ENCODE measurements at regions not wholly inside any gene's neighbourhood (a gene's known extent, or its start where the extent isn't known, plus 50 kb on each side); places are given as distances from the start of the nearest gene placed in this dataset.

DNA sequence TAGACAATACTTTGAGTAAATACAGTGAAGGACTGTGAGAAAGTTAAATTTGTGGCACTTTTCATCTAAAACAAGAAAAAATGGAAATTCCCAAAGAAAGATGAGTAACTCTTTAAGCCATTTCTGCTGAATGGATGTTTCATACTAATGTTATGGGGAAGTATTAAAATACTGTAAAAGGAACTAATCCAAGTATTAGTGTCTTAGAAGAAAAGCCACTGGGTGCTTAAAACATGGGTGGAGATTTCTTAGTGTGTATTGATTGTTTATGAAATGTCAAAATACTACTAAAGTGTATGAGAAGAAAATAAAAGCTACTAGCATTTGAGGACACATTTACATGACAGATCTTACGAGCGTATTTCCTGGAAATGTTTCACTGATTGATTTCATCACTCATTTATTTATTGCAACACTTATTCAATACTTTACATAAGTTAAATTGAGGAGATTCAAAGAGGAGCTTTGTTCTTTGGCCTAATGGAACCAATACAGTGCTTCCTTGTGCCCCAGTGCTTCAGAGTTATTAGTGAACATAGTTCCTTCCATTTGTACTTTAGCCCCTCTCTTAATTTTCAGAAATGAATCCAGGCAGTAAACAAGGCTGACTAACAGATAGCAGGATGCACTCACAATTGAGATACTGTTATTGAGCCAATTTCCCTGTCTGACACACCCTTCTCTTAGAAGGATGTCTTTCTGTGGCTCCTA lies 155.5 kb upstream of the AHR start (continued):
- no peak for TF ChIP-seq ZNF274 (CRISPR knock-in tag; IDR thresholded peaks at IDR 0.05)
- TF ChIP-seq, protein P1, sequence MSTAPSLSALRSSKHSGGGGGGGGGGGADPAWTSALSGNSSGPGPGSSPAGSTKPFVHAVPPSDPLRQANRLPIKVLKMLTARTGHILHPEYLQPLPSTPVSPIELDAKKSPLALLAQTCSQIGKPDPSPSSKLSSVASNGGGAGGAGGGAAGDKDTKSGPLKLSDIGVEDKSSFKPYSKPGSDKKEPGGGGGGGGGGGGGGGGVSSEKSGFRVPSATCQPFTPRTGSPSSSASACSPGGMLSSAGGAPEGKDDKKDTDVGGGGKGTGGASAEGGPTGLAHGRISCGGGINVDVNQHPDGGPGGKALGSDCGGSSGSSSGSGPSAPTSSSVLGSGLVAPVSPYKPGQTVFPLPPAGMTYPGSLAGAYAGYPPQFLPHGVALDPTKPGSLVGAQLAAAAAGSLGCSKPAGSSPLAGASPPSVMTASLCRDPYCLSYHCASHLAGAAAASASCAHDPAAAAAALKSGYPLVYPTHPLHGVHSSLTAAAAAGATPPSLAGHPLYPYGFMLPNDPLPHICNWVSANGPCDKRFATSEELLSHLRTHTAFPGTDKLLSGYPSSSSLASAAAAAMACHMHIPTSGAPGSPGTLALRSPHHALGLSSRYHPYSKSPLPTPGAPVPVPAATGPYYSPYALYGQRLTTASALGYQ (CRISPR knock-in tag; IDR thresholded peaks at IDR 0.05) = no peak
- no peak for TF ChIP-seq ZSCAN25 (CRISPR knock-in tag; IDR thresholded peaks at IDR 0.05)
- 0 out of 2 replicates have a peak, but pooled peaks have one; percentile 41 for TF ChIP-seq KAT7 (CRISPR knock-in tag; IDR thresholded peaks at IDR 0.05; ENCODE audit: borderline replicate concordance)
- no peak for TF ChIP-seq ZNF547 (CRISPR knock-in tag; IDR thresholded peaks at IDR 0.05)
- no peak for TF ChIP-seq SNAPC2 (CRISPR knock-in tag; IDR thresholded peaks at IDR 0.05)
- TF ChIP-seq ETV5 (CRISPR knock-in tag; IDR thresholded peaks at IDR 0.05; ENCODE audit: borderline replicate concordance) = peak; percentile 37; the same call in 1 of the 2 replicates
- TF ChIP-seq, protein P2, sequence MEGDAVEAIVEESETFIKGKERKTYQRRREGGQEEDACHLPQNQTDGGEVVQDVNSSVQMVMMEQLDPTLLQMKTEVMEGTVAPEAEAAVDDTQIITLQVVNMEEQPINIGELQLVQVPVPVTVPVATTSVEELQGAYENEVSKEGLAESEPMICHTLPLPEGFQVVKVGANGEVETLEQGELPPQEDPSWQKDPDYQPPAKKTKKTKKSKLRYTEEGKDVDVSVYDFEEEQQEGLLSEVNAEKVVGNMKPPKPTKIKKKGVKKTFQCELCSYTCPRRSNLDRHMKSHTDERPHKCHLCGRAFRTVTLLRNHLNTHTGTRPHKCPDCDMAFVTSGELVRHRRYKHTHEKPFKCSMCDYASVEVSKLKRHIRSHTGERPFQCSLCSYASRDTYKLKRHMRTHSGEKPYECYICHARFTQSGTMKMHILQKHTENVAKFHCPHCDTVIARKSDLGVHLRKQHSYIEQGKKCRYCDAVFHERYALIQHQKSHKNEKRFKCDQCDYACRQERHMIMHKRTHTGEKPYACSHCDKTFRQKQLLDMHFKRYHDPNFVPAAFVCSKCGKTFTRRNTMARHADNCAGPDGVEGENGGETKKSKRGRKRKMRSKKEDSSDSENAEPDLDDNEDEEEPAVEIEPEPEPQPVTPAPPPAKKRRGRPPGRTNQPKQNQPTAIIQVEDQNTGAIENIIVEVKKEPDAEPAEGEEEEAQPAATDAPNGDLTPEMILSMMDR (CRISPR knock-in tag; IDR thresholded peaks at IDR 0.05) = no peak
- TF ChIP-seq, protein P3, sequence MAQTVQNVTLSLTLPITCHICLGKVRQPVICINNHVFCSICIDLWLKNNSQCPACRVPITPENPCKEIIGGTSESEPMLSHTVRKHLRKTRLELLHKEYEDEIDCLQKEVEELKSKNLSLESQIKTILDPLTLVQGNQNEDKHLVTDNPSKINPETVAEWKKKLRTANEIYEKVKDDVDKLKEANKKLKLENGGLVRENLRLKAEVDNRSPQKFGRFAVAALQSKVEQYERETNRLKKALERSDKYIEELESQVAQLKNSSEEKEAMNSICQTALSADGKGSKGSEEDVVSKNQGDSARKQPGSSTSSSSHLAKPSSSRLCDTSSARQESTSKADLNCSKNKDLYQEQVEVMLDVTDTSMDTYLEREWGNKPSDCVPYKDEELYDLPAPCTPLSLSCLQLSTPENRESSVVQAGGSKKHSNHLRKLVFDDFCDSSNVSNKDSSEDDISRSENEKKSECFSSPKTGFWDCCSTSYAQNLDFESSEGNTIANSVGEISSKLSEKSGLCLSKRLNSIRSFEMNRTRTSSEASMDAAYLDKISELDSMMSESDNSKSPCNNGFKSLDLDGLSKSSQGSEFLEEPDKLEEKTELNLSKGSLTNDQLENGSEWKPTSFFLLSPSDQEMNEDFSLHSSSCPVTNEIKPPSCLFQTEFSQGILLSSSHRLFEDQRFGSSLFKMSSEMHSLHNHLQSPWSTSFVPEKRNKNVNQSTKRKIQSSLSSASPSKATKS (CRISPR knock-in tag; IDR thresholded peaks at IDR 0.05) = no peak; the same call in 1 of the 2 replicates
- TF ChIP-seq ARNT2 (CRISPR knock-in tag; IDR thresholded peaks at IDR 0.05; ENCODE audit: low read depth) = no peak
- TF ChIP-seq PTBP1 (IDR thresholded peaks at IDR 0.05; ENCODE audit: low read depth, low read length, poor library complexity, severe bottlenecking) = no peak
- TF ChIP-seq NFIB (CRISPR knock-in tag; IDR thresholded peaks at IDR 0.05; ENCODE audit: borderline replicate concordance) = no peak
- TF ChIP-seq SIX1 (CRISPR knock-in tag; IDR thresholded peaks at IDR 0.05; ENCODE audit: borderline replicate concordance) = peak; percentile 24; the same call in 1 of the 2 replicates
- no peak for TF ChIP-seq ZNF367 (CRISPR knock-in tag; IDR thresholded peaks at IDR 0.05; ENCODE audit: borderline replicate concordance)
- peak; percentile 47 for TF ChIP-seq ASH2L (IDR thresholded peaks at IDR 0.05; ENCODE audit: insufficient read length, low read depth, low read length)
- TF ChIP-seq ISL2 (CRISPR knock-in tag; IDR thresholded peaks at IDR 0.05) = peak; percentile 89
- TF ChIP-seq SMARCE1 (IDR thresholded peaks at IDR 0.05; ENCODE audit: borderline replicate concordance) = no peak
- TF ChIP-seq FIP1L1 (IDR thresholded peaks at IDR 0.05; ENCODE audit: borderline replicate concordance, insufficient read depth, low read depth, low read length) = no peak
- TF ChIP-seq NCOR1 (IDR thresholded peaks at IDR 0.05; ENCODE audit: borderline replicate concordance, low read length) = peak; percentile 94
- TF ChIP-seq ZNF446 (CRISPR knock-in tag; IDR thresholded peaks at IDR 0.05) = no peak
- TF ChIP-seq GFI1 (CRISPR knock-in tag; IDR thresholded peaks at IDR 0.05; ENCODE audit: borderline replicate concordance) = 0 out of 2 replicates have a peak, but pooled peaks have one; percentile 41
- TF ChIP-seq, protein P4, sequence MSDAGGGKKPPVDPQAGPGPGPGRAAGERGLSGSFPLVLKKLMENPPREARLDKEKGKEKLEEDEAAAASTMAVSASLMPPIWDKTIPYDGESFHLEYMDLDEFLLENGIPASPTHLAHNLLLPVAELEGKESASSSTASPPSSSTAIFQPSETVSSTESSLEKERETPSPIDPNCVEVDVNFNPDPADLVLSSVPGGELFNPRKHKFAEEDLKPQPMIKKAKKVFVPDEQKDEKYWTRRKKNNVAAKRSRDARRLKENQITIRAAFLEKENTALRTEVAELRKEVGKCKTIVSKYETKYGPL (CRISPR knock-in tag; IDR thresholded peaks at IDR 0.05) = no peak
- TF ChIP-seq RCOR2 (CRISPR knock-in tag; IDR thresholded peaks at IDR 0.05) = peak; percentile 60
- peak; percentile 66 for TF ChIP-seq TCF7 (IDR thresholded peaks at IDR 0.05; ENCODE audit: low read depth)

Data from HepG2 (cell line).